HuH-7.5 (cell line): ENCODE measurements at regions not wholly inside any gene's neighbourhood (a gene's known extent, or its start where the extent isn't known, plus 50 kb on each side); places are given as distances from the start of the nearest gene placed in this dataset.

Source experiments
- DNase-seq: peaks from one replicate; pipeline ENCODE4 v3.0.0; 2011; ENCODE audit warnings: low spot score

GRCh38 chr12:75606956-75607355 is 95.5 kb upstream of the KRR1 start:
- DNase-seq = no peak

- DNase-seq = no peak
These were observed 94.7 kb upstream of the KRR1 start for GRCh38 chr12:75606151-75606550.

- DNase-seq = no peak
These were observed 92.1 kb upstream of the KRR1 start for GRCh38 chr12:75603475-75603874.

- DNase-seq = no peak
These were observed 90.7 kb upstream of the KRR1 start for GRCh38 chr12:75602106-75602505.

- no peak for DNase-seq
These were observed 88.7 kb upstream of the KRR1 start for GRCh38 chr12:75600146-75600545.

- no peak for DNase-seq
These were observed 87.7 kb upstream of the KRR1 start for GRCh38 chr12:75599061-75599460.

- DNase-seq = no peak
These were observed 85.0 kb upstream of the KRR1 start for GRCh38 chr12:75596406-75596805.

GRCh38 chr12:75592638-75593335 is 81.4 kb upstream of the KRR1 start:
- DNase-seq = no peak

- no peak for DNase-seq
These were observed 80.7 kb upstream of the KRR1 start for GRCh38 chr12:75592086-75592485.

GRCh38 chr12:75591628-75592027 is 80.2 kb upstream of the KRR1 start:
- DNase-seq = no peak

- no peak for DNase-seq
These were observed 78.4 kb upstream of the KRR1 start for GRCh38 chr12:75589801-75590200.

GRCh38 chr12:75587340-75588106 is 76.1 kb upstream of the KRR1 start:
- DNase-seq = no peak

GRCh38 chr12:75585330-75585729 is 73.9 kb upstream of the KRR1 start:
- DNase-seq = no peak

- no peak for DNase-seq
These were observed 71.9 kb upstream of the KRR1 start for GRCh38 chr12:75583355-75583754.

GRCh38 chr12:75581515-75581914 is 70.1 kb upstream of the KRR1 start:
- DNase-seq = no peak

- DNase-seq = no peak
These were observed 68.1 kb upstream of the KRR1 start for GRCh38 chr12:75579552-75579951.

- DNase-seq = no peak
These were observed 67.1 kb upstream of the KRR1 start for GRCh38 chr12:75578546-75578945.

- no peak for DNase-seq
These were observed 66.4 kb upstream of the KRR1 start for GRCh38 chr12:75577812-75578211.

- DNase-seq = no peak
These were observed 60.3 kb upstream of the KRR1 start for GRCh38 chr12:75571656-75572205.

GRCh38 chr12:75571204-75571603 is 59.8 kb upstream of the KRR1 start:
- DNase-seq = no peak

GRCh38 chr12:75568801-75569200 is 57.4 kb upstream of the KRR1 start:
- DNase-seq = no peak

GRCh38 chr12:75568393-75568792 is 57.0 kb upstream of the KRR1 start:
- DNase-seq = no peak

- no peak for DNase-seq
These were observed 54.4 kb upstream of the KRR1 start for GRCh38 chr12:75565795-75566194.
